GM21528 (cell line): ENCODE measurements at regions not wholly inside any gene's neighbourhood (a gene's known extent, or its start where the extent isn't known, plus 50 kb on each side); places are given as distances from the start of the nearest gene placed in this dataset.

Experiments
- ATAC-seq: cut with Tn5 transposase; IDR thresholded peaks from one replicate; pipeline ENCODE4 v1.9.1; 2021; ENCODE audit warnings: mild to moderate bottlenecking, moderate library complexity; ENCODE audit not compliant: unreplicated experiment, low FRiP score

DNA sequence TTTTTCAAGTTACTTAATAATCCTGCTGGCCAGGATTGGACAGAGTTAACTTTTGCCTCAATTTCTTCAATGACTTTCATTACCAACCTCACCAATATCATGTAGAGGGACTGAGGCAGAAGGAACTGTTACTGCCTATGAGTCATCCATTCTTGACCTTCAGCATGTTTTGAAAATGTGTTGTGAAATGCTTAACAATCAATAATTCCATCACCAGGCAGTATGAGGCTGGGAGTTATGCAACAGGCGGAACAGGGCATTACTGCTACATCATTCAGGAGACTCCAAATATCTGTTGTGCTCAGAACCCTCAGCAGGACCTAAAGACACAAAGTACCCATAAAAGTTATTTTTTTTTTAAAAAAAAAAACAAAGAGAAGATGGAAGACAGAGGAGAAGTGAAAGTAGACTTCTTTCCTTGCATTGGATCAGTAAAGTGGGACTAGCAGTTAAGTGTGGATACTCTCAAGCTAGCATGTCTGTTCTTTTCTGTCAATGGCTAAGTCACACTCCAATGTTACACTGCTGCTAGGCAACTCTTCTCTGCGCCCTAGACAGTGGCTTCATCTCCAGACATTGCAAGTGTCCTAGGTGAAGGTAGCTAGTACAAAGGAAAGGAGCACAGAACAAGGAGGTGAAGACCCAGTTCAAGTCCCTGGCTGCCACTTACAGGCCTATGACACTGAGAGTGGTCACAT is 184.9 kb upstream of the LPP start:
- no peak for ATAC-seq

DNA sequence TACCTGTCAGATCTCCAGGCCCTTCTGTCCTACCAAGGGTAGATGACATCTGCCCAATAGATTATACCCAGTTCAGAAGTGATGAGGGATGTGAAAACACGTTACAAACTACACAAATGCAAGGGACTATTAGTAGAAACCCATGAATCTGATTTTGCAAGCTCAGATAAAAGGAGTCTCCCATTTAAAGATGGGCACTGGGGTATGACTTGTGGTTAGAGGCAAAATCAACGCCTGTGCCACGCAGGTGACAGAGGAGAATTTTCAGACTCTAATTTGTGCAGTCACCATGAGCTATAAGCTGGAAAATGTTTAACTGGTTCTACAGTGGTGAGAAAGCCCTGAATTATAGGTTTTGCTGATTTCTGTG is 184.4 kb upstream of the LPP start:
- no peak for ATAC-seq

DNA sequence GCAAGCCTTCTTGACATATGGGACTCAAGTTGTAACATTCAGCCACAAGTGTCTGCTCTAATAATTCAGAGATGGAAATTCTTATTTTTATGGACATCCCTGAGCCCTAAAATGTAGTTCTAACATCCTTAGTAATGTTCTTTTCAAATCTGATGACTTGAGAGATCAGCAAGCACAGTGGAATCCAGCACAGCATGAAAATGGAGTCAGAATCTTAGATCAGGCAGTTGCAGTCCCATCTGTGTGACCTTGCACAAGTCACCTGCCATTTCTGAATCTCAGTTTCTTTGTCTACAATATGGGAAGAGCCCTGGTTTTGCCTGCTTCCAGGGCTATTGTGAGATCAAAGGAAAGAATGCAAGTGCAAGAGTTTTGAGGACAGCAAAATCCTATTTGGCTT is 183.9 kb upstream of the LPP start:
- ATAC-seq = no peak

DNA sequence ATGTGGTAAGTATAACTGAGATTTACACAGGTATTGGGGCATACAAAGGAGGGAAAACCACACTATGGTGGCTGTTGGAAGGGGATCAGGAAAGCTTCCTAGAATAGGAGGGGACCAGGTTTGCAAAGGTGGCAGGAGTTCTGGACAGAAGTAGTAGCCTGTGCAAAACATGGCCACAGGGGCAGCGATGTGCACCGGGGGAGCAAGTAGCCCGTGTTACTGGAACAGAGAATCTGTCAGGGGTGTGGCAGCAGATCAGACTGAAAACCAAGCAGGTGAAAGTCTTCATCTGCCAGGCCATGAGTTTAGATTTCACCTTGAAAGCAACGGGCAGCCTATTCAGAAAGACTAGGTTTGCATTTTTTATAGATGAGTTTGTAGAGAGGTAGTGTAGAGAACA is 182.3 kb upstream of the LPP start:
- no peak for ATAC-seq

DNA sequence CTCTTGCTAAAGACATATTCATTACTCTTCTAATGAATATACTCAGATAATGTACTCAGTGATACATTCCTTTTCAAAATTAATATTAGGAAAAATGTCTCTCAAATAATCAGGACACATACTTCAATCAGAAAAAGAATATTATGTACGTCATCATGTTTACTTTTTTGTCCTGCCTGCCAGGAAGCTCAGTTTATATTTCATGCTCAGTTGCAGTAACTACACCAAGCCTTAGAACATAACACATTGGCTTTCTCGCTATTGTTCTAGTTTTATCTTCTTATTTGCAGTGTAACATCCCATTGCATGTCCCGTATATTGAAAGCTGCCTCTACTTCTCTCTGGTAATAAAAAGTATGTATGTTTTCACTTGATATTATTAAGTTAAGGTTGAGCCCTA is 181.5 kb upstream of the LPP start:
- no peak for ATAC-seq

DNA sequence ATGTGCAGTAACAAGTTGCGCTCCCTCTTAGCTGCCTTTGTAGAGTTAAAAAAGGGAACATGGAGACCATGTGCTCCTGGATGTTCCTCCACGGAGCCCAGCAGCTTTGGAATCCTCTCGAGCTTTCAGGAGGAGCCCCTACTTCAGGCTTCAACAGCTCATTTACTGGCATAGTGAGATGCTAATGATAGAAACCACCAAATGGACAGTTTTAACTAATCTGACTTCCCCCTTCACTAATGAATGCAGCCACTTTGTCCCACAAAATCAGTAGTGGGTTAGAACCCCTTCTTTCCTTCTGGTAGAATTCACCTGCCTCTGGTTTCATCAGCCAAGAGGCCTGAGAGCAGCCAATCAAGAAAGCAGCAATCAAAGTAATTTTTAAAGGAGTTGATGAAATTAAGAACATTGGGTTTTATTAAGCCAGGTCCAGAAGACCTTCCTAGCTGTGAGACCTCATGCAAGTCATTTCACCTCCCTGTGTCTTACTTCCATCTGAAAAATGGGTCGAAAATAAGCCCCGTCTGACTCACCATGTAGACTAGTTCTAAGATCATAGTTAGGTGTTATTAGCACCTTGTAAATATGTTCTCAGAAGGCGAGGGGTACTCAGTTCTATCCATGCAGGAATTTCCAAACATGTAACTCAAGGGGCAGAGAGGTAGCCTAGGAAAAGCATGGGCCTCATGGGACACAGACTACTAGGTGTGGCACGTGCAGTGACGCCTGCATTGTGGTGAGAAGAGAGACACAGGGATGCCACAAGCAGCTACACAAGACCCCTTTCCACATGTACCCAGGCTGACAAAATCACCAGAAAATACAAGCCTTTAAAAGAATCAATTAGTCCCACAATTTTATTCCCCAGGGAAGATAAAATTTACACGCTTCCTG is 179.7 kb upstream of the LPP start:
- no peak for ATAC-seq

DNA sequence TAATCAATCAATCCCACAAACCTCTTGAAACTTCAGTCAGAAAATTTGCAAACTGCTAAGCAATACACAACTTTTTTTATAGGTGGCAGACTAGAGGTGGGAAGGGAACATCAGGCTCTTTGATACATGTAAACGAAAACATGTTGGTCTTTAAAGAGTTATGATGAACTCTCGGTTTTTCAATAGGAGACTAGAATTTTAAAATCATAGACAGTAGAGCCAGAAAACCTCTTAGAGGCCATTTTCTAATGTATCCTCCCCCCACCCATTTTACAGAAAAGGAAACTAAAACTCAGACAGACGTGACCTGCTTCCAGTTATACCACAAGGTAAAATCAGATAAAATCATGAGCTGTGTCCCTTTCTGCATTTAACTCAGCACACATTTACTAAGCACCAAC is 179.1 kb upstream of the LPP start:
- ATAC-seq = no peak

DNA sequence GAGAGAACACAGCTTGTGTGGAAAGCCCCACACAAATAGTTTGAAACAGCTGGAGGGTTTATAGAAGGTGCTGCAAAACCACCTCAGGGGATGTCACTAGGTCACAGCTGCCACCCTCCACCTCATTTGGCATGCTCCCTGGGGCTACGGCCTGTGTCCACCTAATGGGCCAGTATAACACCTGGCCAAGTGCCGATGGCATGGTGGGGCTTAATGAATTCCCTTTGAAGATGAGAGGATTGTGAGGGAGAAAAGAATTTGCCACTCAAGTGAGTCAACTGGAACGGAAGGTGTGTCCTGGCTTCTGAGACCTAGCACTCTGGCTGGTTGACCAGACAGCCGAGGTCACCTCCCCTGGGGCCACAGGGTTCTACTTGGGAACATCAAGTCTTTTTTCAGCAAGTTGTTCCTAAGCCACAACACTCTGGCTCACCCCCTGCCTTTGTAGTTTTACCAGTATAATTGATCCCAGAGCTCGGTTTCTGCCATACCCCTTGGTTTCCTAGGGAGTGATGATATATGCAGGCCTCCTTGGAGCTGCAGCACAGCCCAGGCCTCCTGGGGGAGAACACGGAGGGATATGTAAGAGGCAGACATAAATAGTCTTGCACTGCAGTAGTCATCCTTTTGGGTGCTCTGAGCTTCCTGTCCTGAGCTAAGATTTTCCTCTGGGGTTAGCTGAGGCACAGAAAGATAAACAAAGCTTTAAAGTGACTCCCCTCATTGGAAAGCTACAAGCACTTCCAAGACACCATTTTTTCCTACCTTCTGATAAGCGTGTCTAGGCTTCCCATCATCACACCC is 178.2 kb upstream of the LPP start:
- no peak for ATAC-seq

DNA sequence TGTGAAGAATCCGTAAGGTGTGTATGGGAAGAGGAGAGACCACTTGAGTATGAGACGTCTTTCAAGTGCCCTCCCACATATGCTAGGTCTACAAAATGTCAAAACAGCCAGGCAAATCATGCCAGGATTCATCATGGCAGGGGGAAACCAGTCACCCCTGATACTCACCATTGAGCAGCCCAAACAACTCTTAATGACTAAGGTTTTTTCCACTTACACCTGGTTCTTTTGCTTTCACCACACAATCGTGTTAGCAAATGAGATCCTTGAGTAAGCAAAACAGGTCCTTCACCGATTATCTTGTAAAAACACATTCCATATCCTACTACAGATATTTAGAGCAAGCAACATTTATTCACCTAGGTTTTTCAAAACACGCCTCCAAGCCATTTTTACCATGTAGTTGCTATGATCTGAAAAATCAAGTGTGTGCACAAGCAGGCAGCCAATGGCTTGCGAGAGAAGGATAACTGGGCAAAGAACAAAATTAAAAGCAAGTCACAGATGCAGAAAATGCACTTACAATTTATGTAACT is 177.5 kb upstream of the LPP start:
- ATAC-seq = no peak

DNA sequence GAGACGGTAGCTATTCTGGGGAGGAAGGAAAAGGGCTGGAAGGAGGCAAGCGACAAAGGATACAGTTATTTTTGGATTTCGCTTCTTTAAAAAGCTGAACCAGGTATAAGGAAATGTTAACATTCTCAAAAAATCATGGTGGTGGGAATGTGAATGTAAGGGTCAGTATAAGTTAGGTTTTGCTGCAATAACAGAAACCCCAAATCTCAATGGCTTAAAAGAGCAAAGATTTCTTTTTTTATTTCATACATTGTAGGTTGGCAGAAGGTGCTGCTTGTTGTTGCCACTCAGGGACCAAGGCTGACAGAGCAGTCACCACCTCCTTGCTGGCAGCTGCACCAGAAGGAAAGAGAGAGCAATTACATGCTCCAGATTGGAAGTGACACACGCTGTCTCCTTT is 176.3 kb upstream of the LPP start:
- no peak for ATAC-seq

DNA sequence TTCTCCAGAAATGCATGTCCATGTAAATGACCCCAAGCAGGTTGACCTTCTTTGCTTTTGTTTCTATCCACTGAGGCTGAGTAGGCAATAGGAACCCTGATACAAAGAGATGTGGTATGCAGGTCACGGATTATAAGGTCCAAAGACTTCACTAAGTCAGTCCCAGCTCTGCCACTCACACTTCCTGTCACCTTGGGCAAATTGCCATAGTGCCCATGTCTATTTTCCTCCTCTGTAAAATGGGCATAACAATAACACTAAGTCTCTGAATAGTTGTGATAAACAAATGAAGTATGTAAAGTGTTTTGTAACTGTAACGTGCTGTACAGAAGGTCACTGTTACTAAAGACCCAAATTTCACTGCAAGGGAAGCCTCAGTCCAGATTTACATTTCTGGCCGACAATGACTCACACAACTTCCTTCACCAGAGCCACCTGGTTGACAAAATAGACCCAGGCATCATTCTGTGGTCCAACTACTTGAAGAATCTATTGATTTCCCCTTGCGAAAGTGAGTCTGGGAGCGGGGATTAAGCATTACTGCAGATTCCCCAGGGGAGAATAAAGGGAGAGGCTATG is 175.4 kb upstream of the LPP start:
- ATAC-seq = no peak

DNA sequence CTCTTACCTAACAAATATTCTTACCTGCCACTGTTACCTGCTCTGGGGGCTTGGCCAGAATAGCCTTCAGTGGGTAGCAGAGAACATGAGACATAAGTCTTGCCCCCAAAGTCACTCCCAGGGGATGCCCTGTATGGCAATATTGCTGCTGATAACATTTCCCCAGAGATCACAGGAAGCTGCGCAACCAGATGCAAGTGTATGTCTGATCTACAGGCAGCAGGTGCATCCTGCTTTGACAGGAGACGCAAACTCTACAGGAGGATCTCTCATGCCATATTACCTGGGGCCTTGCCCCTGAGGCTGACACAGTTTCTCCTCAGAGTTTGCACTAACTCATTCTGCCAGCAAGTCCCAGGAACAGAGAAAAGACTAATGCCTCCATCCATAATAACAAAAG is 174.4 kb upstream of the LPP start:
- ATAC-seq = no peak

DNA sequence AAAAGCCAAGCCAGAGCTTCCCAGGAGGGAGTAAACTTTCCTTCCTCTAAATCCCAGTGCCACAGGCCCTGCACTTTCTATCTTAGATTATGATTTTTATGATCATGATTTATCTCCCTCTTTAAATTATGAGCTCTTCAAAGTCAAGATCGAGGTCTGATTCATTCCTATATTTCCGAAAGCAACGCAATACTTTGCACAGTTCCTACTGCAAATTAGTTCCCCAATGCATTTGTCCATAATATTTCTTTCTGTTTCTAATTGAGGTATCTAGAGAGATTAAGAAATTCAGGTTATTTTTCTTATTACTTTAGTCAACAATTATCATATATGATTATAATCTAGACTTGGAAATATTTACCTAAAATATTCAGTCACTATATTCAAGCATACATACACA is 173.1 kb upstream of the LPP start:
- ATAC-seq = no peak

DNA sequence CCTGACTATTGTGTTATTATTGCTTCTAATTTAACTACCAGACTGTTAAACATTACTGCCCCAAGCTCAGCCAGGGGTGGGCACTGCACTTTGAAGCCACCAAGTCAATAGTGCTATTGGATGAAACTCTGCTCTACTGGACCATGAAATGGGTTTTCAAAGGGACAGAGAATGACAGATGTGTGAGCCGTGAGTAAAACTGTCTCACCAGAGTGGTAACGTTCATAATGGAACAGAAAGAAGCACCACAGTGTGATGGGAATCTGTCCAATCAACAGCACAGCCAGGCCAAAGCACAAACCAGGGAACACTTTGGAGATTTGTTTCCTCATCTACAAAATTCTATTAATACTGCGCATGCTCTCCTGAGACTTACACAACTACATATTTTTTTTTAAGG is 171.8 kb upstream of the LPP start:
- ATAC-seq = no peak

DNA sequence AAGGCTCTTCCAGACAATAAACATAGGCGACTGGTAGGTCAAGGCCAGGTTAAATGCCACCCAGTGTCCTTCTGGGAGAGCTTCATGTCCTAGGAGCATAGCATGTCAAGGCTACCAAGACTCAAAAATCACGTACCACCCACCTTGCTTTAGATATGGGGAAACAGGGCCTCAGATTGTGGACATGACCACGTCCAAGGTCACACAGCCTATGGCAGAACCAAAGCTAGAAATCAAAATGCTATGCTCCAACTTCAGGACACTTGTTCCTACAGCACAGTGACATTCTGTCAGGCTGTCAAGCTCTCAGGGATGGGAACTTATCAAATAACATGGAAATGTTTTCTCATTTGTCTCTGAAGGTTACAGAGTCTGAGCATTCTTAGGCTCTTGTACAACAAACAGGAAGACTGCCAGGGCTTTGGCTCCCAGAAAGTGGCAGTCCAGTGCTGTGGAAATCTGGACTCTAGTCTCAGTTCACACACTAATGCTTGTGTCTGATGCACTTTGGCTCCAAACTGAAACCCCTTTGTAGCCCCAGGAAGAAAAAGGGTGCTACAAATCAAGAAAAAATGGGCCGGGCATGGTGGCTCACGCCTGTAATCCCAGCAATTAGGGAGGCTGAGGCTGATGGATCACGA is 170.4 kb upstream of the LPP start:
- no peak for ATAC-seq

DNA sequence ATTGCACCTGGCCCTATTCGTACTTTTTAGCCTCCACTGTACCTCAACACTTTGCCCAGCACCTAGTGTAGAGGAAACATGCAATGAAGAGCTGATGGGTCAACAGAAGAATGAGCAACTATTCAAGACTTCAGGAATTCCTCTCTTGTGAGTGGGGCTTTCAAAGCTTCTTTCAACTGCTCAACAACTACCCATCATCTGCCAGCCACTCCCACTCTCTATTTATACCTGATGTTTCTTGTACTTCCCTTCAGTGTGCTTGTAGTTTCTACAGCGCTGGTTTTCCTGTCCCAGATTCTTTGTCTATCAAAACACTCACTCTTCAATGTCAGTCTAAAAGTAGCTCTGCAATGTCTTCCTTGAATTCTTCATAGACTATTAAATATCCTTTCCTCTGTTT is 168.3 kb upstream of the LPP start:
- no peak for ATAC-seq

DNA sequence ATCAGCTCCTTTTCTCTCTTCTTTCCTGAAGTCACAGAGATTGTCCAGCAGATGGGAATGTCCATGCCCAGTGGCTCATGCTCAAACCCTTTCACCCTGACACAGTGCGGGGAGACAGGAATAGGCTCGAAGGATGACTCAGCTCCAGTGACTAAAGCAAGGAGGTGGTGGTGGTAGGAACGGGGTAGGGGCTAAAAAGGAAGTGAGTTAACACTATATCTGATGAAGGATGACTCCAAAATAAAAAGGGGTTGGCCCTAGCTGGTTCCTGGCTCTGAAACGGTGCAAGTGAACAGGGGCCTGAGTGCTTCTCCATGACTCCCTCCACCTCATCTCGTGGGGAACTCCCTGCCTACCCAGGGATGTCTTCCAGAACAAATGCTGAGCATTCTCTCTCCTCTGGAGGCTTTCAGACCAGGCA is 167.4 kb upstream of the LPP start:
- ATAC-seq = no peak

DNA sequence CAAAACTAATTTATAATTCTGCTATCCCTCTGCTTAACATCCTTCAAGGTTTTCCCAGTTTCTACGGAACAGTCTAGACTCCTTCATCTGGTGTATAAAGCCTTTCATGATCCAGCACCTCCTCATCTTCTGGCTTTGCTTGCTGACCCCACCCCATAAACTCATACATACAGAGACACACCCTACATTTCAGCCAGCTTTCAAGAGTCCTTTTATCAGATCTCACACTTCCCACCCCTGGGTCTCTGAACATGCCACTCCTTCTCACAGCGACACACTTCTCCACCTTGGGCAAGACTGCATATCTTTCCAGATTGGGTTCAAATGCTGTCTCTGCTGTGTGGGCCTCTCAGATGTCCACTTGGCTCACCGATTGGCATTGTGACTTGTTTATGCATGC is 166.8 kb upstream of the LPP start:
- ATAC-seq = no peak

DNA sequence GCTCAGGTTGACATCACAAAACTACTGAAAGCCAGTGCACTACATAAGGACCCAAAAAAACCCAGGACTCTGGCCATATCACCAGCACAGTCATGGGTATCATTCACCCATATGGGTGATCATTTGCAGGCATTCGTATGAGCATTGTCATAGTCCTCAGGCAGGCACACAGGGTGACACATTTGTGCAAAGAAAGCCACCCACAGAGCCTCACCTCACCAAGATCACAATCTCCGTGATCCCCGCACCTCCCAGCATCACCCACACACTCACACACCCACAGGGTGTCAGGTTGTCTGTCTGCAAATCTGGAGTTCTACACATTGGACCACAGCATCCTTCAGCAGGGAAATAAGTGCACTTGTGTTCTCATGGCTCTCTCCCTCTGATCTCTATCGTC is 166.0 kb upstream of the LPP start:
- ATAC-seq = no peak

DNA sequence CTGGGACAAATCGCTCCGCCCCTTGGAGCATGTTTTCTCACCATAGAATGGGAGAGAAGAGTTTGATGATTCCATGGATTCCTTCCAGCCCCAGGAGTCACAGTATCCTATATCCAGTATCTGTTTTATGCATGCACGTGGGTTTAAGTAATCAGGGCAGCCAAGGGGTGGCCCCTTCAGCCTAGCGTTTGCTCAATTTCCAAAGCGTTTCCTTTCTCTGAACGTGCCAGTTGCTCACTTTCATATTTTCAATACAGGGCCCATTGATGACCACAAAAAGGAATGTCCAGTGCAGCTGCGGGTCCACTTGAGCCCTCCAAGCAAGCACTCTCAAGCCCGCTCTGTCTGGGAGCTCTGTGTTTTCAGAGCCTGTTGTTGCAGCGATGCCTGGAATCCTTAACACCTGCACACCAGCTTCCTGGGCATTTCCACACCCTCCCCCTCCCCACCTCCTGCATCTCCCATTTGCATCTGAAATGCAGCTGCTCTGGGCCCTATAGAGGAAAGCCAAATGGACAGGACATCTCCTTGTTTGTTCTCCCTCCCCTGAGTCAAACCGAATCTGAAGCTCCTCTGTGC is 164.3 kb upstream of the LPP start:
- ATAC-seq = no peak
